ENCODE measurements at regions not wholly inside any gene's neighbourhood (a gene's known extent, or its start where the extent isn't known, plus 50 kb on each side); places are given as distances from the start of the nearest gene placed in this dataset.
A peak's percentile ranks its signal among the peaks of the same experiment; 100 is the strongest.

GRCh38 chr10:62618576-62619412, 185.7 kb upstream of the ADO start:
- no peak overlapping the region for H3K4me3 ChIP-seq (ENCODE audit: low read depth, low read length)
- no peak for TF ChIP-seq CTCF (IDR thresholded peaks at IDR 0.05; ENCODE audit: insufficient read depth, low read length)
- DNase-seq (ENCODE audit: low read depth) = peak; percentile 88

- DNase-seq (ENCODE audit: low read depth) = peak; percentile 45
- TF ChIP-seq CTCF (IDR thresholded peaks at IDR 0.05; ENCODE audit: insufficient read depth, low read length) = no peak
- no peak overlapping the region for H3K4me3 ChIP-seq (ENCODE audit: low read depth, low read length)
Observed at GRCh38 chr10:62619413-62619738, 185.1 kb upstream of the ADO start.

- no peak for DNase-seq (ENCODE audit: low read depth)
- no peak for TF ChIP-seq CTCF (IDR thresholded peaks at IDR 0.05; ENCODE audit: insufficient read depth, low read length)
Observed at GRCh38 chr10:62620491-62620890, 184.0 kb upstream of the ADO start.

GRCh38 chr10:62623223-62623622, 181.3 kb upstream of the ADO start:
- H3K4me3 ChIP-seq (ENCODE audit: low read depth, low read length) = no peak overlapping the region
- DNase-seq (ENCODE audit: low read depth) = no peak
- no peak for TF ChIP-seq CTCF (IDR thresholded peaks at IDR 0.05; ENCODE audit: insufficient read depth, low read length)

More at GRCh38 chr10:62620491-62620890, 184.0 kb upstream of the ADO start:
- H3K4me3 ChIP-seq (ENCODE audit: low read depth, low read length) = no peak overlapping the region

- TF ChIP-seq CTCF (IDR thresholded peaks at IDR 0.05; ENCODE audit: insufficient read depth, low read length) = no peak
- no peak for DNase-seq (ENCODE audit: low read depth)
- H3K4me3 ChIP-seq (ENCODE audit: low read depth, low read length) = no peak overlapping the region
Observed at GRCh38 chr10:62625484-62625883, 179.0 kb upstream of the ADO start.

GRCh38 chr10:62626079-62626478, 178.4 kb upstream of the ADO start:
- TF ChIP-seq CTCF (IDR thresholded peaks at IDR 0.05; ENCODE audit: insufficient read depth, low read length) = no peak
- no peak for DNase-seq (ENCODE audit: low read depth)
- no peak overlapping the region for H3K4me3 ChIP-seq (ENCODE audit: low read depth, low read length)

- H3K4me3 ChIP-seq (ENCODE audit: low read depth, low read length) = no peak overlapping the region
- TF ChIP-seq CTCF (IDR thresholded peaks at IDR 0.05; ENCODE audit: insufficient read depth, low read length) = no peak
- DNase-seq (ENCODE audit: low read depth) = peak; percentile 53
Observed at GRCh38 chr10:62626817-62627216, 177.7 kb upstream of the ADO start.
